GDM1 (cell line): ENCODE measurements at regions not wholly inside any gene's neighbourhood (a gene's known extent, or its start where the extent isn't known, plus 50 kb on each side); places are given as distances from the start of the nearest gene placed in this dataset.

ENCODE experiments used
- DNase-seq: peaks from one replicate; lab custom pipeline; 2025; lab: John Stamatoyannopoulos, UW

GRCh38 chr11:111093061-111093460 is 152.5 kb upstream of the POU2AF2 start:
- DNase-seq, result no peak

DNA sequence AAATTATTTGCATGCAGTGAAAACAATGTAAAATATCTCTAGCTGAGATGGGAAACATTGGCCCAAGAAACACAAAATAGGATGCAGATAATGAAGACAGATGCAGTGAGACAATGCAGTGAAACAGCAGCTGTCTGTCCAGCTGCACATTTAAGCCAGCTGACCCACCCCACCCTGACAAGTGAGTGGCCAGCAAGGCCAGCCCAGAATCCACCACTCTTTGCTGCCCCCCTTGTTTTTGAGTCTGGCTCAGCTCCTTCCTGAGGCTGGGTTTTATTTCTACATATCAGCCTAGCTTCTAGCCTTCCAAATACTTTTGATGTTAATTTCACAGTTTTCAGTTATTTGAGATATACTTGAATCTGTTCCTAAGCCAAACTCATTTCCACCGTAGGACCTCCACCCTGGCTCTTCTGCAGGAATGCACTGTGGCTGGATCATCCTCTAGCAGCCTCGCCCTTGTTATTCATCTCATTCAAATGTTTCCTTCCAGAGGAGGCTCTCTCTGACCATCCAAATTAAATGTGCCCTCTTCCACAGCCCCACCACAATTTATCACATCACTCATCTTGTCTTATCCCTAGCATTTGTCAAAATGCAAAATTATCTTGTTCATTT is 154.1 kb upstream of the POU2AF2 start:
- DNase-seq, result no peak

DNA sequence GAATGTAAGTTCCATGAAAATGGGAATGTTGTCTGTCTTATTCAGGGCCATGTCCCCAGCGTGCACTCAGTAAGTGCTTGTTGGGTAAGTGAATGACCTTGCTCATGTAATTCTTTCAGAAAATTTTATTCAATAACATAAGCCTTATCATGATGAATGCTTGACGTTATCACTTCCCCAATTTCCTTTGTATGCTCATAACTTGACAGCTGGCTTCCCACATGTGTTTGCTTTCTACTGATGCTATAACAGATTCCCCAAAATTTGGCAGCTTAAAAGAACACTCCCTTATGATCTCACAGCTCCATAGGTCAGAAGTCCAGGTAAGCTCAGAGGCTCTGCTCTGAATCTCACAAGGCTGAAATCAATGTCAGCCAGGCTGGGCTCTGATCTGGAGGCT is 155.8 kb upstream of the POU2AF2 start:
- DNase-seq, result no peak

DNA sequence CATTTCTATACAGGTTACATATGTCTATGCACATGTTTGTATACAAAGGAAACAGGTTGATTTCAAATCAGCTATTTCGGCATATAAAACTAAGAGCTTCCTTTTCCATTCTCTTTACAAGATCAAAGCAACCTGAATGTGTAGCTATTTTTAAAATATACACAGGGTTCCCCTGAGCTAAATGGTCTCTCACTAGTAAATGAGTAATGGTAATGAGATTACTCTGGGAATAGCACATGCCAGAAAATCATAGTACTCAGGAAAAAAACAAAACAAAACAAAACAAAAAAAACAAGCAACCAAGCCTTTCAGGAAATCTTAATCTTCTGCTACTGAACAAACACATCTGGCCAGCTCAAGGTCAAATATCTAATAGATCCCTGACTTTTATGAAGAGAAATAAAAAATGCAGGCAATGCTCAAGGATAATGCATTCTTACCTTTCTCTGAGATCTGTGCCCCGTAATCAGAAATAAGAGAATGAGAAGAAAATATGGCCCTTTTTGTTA is 156.6 kb upstream of the POU2AF2 start:
- no peak for DNase-seq

DNA sequence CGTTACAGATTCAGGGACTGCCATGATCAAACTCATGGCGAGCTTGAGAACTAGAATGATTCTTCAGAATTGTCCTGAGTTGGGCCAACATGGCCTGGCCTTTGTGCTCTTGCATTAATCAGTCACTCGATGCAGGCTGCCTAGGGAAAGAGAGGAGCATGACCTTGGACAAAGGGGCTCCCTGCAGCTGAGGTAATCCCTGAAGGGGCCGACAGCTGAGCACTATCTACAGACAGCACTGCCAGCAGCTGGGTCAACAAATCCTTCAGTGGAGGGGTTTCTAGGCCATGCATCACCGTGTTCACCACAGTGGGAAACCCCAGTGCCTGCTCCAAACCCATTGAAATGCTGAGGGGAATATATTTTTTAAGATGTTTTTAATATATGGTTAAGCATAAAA is 159.5 kb upstream of the POU2AF2 start:
- no peak for DNase-seq

DNA sequence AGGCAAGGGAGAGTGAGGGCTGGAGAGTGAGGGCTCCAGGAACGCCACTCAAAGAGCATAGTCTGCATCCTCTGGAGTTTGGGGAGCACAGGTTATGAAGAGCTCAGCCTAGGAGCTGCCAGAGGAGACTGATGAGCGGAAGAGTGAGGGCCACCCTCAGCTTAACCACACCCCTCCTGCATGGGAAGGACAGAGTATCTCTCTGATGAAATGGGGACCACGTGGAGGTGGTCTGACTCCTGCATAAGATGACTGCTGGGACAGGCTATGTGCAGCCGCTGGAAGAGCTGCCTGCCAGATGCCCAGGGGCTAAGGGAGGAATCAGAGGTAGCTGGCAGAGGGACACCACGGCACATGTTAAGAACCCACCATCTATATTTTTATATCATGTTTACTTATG is 162.9 kb upstream of the POU2AF2 start:
- DNase-seq, result no peak

- DNase-seq, result no peak
These were observed 164.5 kb upstream of the POU2AF2 start for GRCh38 chr11:111081021-111081511.

DNA sequence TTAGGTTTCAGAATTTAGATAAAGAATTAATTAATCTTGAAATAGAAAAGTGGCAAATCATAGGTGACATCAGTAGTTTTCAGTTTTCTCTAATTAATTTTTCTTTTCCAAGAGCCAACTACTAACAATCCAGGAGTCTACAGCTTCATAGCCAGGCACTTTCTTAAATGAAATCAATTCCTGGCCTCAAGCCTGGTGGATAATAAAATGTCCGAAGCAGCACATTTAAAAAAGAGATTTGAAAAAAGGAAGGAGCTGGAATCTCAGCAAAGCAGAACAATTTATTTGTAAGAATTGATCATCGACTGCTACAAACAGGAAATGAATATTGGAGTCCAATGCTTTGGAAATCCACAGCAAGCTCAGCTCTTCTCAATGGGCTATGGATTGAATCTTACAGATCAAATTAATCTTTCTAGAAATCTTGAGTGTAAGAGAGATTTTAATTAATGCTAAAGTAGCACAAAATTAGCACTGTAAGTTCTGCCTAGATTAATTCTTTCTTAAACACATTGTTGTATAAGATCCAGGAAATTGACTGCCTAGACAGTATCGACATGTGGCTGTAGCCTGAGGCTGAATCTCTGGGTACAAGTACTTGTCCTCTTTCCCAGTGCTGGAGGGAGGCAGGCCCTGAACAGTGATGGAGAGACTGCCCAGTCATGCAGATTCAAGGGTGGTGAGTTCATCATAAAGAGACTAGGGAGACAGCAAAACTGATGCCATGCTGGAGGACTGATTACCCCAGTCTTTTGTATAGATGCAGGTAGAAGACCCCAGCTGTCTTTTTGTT is 167.8 kb upstream of the POU2AF2 start:
- no peak for DNase-seq

DNA sequence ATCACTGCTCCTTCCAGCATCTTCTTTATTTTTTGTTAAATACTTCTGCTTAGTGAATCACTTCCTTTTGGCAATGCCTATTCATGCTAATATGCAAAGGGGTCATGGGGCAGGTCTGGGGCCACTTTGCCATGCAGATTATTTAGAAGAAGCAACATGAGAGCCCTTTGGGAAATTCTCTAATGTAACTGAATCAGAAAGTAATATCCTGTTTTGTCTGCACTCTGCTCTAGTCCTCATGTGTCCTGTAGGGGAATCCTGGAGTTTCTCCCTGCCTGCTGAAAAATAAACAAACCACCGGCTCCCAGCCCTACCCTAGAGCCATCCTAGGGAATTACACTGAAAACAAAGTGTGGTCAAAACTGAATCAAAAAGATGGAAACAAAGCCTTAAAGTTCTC is 176.5 kb upstream of the POU2AF2 start:
- DNase-seq, result no peak

- DNase-seq, result no peak
These were observed 177.5 kb upstream of the POU2AF2 start for GRCh38 chr11:111067994-111068393.

- no peak for DNase-seq
These were observed 178.7 kb upstream of the POU2AF2 start for GRCh38 chr11:111066846-111067245.

GRCh38 chr11:111063726-111064517 is 181.6 kb upstream of the POU2AF2 start:
- DNase-seq, result no peak

GRCh38 chr11:111062420-111062819 is 183.1 kb upstream of the POU2AF2 start:
- no peak for DNase-seq

- no peak for DNase-seq
These were observed 185.8 kb upstream of the POU2AF2 start for GRCh38 chr11:111059726-111060125.

DNA sequence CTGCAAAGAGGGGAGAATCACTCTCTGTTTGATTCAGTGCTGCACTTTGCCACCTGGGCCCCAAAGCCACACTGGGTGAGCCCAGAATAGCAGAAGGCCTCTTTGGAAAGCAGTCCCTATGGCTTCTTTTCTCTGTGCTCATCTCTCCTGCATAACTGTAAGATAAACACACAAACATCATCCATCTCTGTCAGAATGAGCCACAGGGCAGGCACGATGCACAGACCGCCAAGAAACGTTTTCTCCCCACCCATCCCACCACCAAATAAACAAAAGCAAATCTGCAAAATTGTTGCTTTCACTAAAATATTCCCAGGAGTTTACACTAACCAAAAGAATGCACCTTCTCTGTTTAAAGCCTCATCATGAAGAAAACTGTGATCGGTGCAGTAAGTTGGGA is 196.4 kb upstream of the POU2AF2 start:
- no peak for DNase-seq

- no peak for DNase-seq
These were observed 198.2 kb upstream of the POU2AF2 start for GRCh38 chr11:111047374-111047773.

DNA sequence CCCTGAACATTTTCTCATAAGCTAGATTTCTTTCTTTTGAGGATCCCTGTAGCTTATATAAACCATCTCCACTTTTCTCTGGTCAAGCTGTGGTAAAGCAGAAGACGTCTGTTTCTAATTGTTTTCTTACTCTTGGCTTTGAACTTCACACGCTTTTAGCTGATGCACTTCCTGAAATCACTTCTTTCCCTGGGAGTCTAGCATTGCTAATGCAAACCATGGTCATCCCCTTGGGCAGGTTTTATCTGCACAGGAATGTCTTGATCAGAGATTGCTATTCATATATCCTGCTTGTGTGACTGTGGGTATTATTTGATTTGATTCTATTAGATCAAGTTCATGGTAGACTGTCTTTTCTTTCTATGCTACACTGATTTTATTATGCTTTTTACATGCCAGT is 199.2 kb upstream of the POU2AF2 start:
- no peak for DNase-seq

DNA sequence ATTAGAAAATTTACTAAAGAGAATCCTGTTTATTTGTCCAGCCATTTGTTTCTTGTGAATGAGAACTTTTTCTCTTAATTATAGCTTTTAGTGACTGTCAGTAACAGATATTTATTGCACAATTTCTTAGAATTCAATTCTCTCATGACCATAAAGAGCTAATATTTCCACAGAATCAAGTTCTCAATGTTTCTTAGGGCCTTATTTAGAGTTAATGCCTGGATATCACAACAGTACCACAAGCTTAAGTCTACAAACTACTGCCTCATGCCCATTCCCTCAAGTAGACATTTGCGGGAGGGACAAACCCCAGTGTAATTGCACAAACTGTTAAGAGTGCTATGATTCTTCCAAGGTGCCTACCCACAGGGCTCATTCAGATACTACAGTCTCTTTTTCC is 199.7 kb upstream of the POU2AF2 start:
- no peak for DNase-seq

DNA sequence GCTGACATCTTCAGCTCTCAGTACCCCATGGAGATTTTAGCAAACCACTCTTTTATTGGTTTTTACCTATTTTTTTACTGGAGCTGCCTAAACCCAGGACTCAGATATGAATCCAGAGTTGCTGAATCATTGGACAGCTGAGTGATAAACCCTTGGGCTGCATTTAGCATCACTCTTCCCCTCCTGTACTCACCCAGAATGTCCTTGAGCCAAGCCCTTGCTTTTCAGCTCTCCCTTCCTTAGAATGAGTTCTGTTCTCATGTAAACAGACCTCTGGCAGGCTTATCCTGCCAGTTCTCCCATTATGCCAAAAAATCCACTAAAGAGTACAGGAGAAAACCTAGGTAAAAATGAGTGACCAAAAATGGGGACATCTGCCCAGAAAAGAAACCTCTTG is 200.1 kb upstream of the POU2AF2 start:
- DNase-seq, result no peak

DNA sequence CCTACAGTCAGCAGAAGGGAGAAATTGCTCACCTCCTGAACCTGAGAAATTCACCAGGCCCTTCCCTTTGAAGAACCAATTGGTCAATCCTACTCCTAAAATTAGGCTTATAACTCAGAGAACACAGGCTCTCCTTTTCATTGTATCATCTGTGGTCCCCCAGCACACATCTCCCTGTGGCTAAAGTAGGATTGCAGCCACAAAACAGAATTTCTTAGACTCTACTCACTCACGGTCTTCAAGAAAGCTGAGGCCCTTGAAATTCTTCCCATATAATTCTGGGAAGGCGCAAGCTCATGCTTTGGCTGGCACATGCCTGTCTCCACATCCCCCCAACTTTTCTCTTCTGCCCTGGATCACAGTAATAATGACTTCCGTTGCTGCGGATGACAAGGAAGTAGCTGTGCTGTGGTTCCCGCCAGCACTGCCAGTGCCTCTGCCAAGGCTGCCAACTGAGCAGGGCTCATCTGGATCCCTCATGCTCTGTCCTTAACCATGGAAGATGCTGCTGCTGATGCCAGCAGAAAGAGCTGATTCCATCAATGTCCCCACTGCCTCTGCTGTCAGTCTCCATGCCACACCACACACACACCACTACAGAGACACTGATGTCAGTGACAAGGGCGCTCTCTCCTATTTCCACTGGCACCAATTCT is 200.6 kb upstream of the POU2AF2 start:
- no peak for DNase-seq

DNA sequence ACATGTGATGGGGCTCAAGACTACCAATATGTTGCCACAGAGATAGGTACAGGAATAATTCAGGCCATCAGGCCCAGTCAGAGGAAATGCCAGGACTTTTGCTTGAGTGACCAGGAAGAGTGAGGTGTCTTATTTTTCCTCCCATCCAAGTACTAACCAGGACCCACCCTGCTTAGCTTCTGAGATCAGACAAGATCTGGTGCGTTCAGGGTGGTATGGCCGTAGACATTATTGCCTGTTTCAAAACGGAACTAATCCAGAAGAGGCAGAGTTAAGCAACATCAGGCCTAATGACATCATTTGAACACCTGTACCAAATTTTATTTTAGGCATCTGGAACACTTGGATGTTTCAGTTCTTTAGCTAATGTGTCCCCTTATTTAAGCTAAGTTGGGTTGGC is 205.5 kb upstream of the POU2AF2 start:
- DNase-seq, result no peak

DNA sequence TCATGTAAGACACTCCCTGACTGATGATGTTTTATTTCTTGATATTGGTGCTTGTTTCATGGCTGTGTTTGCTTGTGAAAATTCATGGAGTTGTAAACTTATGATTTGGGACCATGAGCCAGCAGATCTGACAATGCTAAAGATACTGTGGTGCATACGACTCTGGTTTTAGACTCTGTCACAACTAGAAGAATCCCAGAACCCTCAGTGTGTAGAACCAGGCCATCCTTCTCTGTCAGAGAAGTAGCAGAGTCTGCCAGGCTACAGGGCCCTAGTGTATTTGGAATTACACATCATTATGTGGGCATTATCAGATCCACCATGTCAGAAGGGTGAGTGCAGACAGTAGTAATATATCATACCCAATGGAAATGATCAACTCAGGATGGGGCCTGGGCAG is 209.8 kb upstream of the POU2AF2 start:
- DNase-seq, result no peak
